Endometrium (tissue), 2 donors: ENCODE measurements at regions not wholly inside any gene's neighbourhood (a gene's known extent, or its start where the extent isn't known, plus 50 kb on each side); places are given as distances from the start of the nearest gene placed in this dataset.

Experiments used
- FAIRE-seq: peaks from 2 replicates; lab custom pipeline; 2012; peaks lifted over from hg19 to GRCh38; lab: Jason Lieb, UNC
- donor health status: control.
- donor health status: control.

DNA sequence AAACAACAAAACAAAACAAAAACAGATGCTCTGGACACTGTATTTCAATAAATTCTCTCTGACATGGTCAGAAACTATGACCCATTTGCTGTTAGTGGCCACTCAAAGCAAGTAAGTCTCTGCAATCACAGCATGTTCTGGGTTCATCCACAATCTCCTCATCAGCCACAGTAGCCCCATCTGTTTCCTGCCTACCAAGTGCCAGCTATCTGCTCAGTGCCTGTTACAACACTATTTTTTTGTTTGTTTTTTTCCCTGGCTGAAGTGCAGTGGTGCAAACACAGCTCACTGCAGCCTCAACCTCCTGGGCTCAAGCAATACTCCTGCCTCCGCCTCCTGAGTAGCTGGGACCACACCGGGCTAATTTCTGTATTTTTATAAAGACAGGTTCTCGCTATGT is 137.9 kb downstream of the SOX9 start:
- no peak for FAIRE-seq

DNA sequence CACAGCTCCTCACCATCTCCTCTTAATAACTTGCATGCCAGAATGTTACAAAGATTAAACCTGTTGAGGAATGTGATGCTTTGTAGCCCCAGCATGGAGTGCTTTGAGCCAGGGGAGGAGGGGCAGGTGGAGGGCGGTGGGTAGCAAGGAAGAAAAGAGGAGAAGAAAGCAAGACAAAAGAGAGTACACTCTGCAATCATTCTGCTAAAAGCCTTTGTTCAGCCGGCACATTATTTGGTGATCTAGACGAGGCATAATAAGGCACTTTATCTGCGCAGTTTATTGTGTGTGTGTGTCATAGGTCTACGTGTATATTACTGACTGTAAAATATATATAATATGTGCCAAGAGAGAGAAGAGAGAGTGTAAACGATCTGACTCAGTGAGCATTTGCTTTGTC is 139.1 kb downstream of the SOX9 start:
- FAIRE-seq, result no peak

DNA sequence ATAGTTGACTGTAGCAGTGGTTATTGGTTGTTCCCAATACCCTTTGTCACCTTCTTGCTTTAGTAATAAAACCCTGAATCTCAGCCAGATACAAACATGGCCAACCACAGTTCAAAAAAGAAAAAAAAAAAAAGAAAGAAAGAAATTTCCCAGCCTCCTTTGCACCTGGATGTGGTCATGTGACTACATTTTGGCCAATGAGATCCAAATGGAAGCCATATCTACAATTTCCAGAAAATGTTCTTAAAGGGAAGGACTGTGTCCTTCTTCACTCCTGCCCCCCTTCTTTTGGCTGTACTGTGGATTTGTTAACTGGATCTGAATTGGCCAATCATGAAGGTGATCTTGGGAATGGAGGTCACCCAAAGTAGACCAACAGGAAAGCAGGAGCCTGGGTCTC is 141.9 kb downstream of the SOX9 start:
- no peak for FAIRE-seq

DNA sequence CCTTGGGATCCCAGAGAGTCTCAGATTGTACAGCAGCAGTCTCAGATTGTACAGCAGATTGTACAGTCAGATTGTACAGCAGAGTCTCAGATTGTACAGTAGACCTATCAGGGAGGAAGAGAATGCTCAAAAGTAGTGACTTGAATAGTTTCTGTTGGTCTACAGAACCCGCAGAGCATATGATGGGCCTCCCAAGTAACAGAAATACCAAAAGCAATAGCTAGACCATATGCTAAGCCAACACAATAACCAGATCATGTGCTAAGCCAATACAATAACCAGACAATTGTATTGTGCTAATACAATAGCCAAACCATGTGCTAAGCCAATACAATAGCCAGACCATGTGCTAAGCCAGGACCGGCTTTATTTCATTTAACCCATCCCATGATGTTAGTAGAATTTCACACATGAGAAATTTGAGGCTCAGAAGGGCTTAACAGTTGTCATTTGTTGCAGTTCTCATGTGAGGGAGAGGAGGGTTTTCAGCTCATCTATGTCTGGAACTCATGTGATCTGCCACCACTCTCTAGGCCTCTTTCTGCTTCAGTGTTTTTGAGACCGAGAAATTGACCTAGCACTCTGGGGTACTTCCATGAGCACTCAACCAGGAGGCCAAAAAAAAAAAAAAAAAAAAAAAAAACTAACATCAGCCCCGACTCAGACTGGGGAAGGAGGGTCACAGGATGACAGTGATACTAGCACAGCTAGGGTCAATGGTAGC is 144.0 kb downstream of the SOX9 start:
- no peak for FAIRE-seq

DNA sequence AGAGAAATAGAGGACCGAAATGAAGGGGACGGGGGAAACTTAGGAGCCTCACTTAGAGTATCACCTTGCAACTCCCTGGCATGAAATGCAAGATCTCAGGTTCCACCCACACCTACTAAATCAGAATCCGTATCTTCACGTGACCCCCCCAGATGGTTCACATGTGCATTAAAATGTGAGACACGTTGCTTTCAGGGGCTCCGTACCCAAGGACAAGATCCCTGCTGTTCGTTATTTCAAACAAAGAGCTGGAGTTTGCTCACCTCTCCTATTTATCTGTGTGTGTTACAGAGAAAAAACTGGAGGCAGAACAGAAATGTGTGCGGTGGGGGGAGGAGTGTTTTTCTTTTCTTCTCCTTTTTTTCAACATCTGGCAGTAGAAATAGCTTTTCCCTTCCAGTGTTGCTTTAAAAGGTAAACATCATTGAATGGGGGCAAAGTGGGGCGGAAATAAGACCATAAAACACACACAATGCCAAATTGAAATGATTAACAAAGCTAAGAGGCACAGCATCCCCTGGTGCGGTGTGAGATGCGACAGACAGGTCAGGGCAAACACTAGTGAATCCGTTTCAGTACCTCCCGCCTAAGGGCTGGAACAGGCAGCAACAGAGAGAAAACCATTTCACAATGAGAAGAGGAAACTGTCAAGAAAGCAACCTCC is 145.4 kb downstream of the SOX9 start:
- no peak for FAIRE-seq

DNA sequence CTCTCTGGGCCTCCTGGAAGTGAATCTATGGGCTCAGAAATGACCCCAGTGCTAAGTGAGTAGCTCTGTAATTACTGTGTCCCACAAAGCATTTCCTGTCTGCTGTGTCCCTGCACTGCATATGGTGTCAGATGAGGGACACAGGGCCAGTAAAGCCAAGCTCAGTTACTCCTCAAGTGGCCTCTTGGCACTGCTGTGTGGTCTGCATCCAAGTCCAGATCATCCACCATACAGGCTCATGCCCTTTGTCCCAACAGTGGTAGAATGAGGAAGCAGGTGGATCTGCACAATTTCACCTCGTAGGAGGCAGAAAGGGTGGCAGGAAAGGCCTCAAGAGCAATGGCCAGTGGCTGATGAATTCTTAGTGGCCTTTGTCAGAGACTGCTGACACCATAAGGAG is 146.8 kb downstream of the SOX9 start:
- no peak for FAIRE-seq

DNA sequence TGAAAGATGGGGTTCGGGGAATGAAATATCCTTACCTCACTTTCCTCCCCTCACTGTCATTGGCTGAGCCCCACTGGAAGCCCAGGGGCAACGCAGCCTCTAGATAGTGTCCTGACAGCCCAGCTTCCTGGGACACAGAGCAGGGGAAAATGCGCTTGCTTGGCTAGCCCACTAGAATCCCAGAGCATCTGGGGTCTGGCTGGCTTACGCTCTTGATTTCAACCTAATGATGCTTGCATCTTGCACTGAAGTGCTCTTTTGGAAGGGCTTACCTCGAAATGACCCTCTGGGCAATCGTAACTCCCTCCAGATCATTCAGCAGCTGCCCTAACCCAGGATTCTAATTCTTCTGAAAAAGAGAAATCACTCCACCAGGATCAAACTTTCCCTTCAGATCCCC is 147.6 kb downstream of the SOX9 start:
- no peak for FAIRE-seq

- FAIRE-seq, result no peak
Observed at GRCh38 chr17:72270273-72270924, 149.6 kb downstream of the SOX9 start.

GRCh38 chr17:72271603-72272002 is 150.8 kb downstream of the SOX9 start:
- no peak for FAIRE-seq

- FAIRE-seq, result no peak
Observed at GRCh38 chr17:72273289-72274056, 152.7 kb downstream of the SOX9 start.

DNA sequence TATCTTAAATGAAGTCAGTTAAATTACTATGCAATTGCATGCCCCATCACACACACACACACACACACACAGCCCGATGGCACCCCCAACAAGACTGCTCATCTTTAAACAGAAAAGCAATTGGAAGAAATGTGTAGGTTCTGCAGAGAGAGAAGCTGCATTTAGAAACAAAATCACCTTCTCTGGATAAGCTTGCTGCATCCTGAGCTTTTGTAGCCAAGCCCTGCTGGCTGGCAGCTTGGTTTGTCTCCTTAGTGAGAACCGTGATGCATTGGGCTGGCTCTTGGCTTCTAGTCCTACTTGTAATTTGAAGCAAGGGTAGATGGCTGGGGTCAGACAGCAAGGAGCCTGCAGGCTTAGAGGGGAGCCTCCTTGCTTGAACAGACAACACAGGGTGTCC is 153.8 kb downstream of the SOX9 start:
- FAIRE-seq, result no peak

- no peak for FAIRE-seq
Observed at GRCh38 chr17:72280881-72281280, 160.1 kb downstream of the SOX9 start.

DNA sequence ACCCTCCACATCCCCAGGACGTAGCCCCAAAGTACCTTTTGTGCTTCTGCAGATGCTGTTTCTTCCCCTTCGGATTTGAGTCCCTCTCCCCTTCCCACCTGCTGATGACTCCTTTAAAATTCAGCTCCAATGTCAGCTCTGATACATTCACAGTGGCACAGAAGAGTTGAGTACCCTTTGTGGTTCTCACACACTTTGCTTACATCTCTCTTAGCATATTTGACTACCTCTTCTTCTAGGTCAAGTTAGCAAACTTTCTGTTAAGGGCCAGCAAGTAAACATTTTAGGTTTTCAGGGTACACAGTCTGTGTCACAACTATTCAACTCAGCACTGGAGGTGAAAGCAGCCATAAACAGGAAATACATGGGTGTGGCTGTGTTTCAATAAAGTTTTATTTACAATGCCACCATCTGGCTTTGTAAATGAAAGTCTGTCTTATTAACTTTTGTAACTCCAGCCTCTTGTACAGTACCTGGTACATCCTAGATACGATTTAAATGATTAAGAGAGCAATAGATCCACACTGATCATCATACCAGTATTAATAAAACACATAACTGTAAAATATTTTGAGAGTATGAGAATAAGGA is 161.7 kb downstream of the SOX9 start:
- no peak for FAIRE-seq

DNA sequence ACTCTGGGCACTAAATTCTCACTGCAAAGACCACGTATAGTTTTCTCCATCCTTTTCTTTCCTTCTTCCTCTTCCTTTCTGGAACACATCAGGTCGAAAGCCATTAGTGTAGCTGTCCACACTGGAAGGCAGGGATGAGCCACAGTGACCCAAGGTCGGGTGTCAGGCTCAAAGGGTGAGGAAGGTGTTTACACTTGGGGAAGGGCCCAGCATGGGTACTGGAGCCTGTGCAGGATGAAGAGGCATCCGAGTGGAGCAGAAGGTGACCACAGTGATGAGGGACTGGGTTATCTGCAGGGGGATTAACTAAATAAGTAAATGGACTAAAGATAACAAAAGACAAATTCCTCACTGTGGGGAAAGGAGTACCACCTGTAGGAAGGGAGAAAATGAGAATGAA is 164.0 kb downstream of the SOX9 start:
- FAIRE-seq, result no peak

- no peak for FAIRE-seq
Observed at GRCh38 chr17:72287586-72287985, 166.8 kb downstream of the SOX9 start.

DNA sequence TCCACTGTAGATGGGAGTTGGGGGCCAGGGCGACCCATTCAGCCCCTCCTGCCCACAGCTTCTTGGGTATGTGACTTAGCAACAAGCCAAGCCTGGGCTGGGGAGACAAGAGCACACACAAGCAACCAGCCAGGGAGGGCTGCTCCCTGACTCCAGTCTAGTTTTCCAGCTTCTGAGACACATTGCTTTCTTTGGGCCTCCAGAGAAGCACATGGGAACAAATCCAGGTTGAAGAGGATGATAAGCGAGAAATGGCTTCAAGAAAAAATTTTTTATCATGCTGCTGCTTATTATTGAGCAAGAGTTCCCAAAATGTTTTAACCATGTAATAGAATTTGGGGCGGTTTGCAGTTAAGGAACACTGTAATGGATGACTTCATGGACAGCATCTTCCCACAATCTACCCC is 173.7 kb downstream of the SOX9 start:
- FAIRE-seq, result no peak

- FAIRE-seq, result no peak
Observed at GRCh38 chr17:72295916-72296315, 175.1 kb downstream of the SOX9 start.

GRCh38 chr17:72296456-72296855 is 175.6 kb downstream of the SOX9 start:
- no peak for FAIRE-seq

GRCh38 chr17:72297326-72298115 is 176.7 kb downstream of the SOX9 start:
- FAIRE-seq, result no peak

DNA sequence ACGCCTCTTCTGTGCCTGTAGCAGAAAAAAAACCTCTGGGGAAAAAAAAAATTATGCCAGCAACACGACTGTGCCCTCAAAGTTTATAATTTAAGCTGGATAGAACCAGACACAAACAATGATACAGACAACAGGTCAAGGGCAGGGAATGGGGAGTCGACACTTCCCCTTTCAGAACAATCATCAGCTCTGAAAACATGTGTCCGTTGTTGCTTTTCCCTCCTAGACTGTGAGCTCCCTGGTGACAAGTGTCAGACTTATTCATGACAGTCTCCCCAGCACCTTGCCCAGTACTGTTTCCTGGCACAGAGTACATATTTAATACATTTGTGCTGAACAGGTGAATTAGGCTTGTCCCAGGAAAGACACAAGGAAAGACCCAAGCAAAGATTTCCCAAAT is 178.3 kb downstream of the SOX9 start:
- no peak for FAIRE-seq

DNA sequence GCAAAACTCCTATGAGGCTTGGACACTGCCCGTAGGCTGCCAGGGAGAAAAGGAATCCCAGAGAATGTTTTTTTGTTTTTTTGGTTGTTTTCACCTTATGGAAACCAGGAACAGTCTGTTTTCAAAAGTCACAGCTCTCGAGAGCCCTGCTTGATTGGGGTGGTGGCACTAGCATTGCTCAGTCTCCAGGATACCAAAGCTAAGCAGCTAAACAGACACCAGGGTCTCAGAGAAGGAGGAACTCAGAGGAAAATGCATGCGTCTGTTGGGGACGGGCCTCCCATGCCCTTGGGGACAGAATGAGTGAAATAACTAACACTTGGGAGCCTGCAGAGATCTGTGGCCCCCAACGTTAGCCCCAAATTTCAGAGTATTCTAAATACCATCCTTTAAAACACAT is 178.8 kb downstream of the SOX9 start:
- FAIRE-seq, result no peak

- FAIRE-seq, result no peak
Observed at GRCh38 chr17:72301887-72302286, 181.1 kb downstream of the SOX9 start.
